Adrenal gland (tissue), 5 donors: ENCODE measurements at regions not wholly inside any gene's neighbourhood (a gene's known extent, or its start where the extent isn't known, plus 50 kb on each side); places are given as distances from the start of the nearest gene placed in this dataset.

Experiments used
- POLR2A ChIP-seq, 2 donors: fragments of 450-650 bp; IDR thresholded peaks; one replicate each; pipeline ENCODE4 v1.6.1; 2017; ENCODE audit warnings: antibody characterized with exemption in 2 of 2, mild to moderate bottlenecking in 2 of 2, moderate library complexity in 1 of 2
- TF ChIP-seq, protein P1 (sequence below), 6 experiments: fragments of 450-650 bp in 4 of 6; fragments of 200-600 bp in 2 of 6; sonication (generic) in 1 of 6; IDR thresholded peaks; 1 replicate in 5 of 6; 2 replicates in 1 of 6; pipeline versions ENCODE4 v1.5.1 to v1.8.0; 2016 to 2021; ENCODE audit warnings: antibody characterized with exemption in 6 of 6, mild to moderate bottlenecking in 2 of 6, moderate library complexity in 1 of 6
- donor health status: DM: no; HTN: no; CAD: no.

DNA sequence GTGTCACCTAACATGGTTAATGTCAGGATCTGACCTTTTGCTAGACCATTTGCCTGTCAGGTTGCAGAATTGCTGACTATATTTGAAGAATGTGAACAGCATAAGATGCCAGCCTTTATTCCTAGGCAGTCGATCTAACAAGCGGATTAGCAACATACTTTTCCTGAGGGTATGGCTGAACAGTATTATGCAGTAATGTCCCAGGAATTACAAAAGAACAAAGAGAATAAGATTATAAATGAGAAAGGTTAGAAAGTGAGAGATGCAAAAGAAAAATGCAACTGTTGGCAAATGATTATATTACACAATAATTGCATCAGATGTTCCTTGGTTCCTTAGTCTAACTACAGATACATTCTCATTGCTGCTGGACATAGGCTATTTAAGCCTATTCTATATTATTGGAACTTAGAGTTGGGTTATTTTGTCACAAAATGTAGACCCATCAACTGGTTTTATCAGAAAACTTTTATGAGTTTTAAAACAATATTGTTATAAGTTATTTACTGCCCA lies 647.1 kb upstream of the CRIM1 start:
- TF ChIP-seq POLR2A (IDR thresholded peaks at IDR 0.05) = no peak
- TF ChIP-seq, protein P1, sequence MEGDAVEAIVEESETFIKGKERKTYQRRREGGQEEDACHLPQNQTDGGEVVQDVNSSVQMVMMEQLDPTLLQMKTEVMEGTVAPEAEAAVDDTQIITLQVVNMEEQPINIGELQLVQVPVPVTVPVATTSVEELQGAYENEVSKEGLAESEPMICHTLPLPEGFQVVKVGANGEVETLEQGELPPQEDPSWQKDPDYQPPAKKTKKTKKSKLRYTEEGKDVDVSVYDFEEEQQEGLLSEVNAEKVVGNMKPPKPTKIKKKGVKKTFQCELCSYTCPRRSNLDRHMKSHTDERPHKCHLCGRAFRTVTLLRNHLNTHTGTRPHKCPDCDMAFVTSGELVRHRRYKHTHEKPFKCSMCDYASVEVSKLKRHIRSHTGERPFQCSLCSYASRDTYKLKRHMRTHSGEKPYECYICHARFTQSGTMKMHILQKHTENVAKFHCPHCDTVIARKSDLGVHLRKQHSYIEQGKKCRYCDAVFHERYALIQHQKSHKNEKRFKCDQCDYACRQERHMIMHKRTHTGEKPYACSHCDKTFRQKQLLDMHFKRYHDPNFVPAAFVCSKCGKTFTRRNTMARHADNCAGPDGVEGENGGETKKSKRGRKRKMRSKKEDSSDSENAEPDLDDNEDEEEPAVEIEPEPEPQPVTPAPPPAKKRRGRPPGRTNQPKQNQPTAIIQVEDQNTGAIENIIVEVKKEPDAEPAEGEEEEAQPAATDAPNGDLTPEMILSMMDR (IDR thresholded peaks at IDR 0.05) = no peak
